ENCODE measurements at regions not wholly inside any gene's neighbourhood (a gene's known extent, or its start where the extent isn't known, plus 50 kb on each side); places are given as distances from the start of the nearest gene placed in this dataset.

- H3K4me1 ChIP-seq, result no peaks in the 10 kb centered on the region
- no peak overlapping the region for H3K4me3 ChIP-seq
- no peaks in the 10 kb centered on the region for H3K9me3 ChIP-seq
- DNase-seq, result no peak
- WGBS, 5 donors, result 53 to 64% (median 57%) methylated on average over 4 of the region's 4 CpGs
- H3K36me3 ChIP-seq, result no peaks in the 10 kb centered on the region
- intact Hi-C loops (cut with DNase I; ENCODE audit: low total_unique reads), result no loop called here
- H3K27me3 ChIP-seq, result peaks cover 0 to 3% (median 0%) of the 10 kb centered on the region in 3 donors
- no peak for TF ChIP-seq POLR2A (IDR thresholded peaks at IDR 0.05)
- no peak for TF ChIP-seq EP300 (IDR thresholded peaks at IDR 0.05)
- TF ChIP-seq CTCF (IDR thresholded peaks at IDR 0.05), result no peak
- TF ChIP-seq POLR2AphosphoS5 (IDR thresholded peaks at IDR 0.05), result no peak
- H3K27ac ChIP-seq, result no peak overlapping the region
These were observed 191.5 kb upstream of the BLID start for GRCh38 chr11:122307476-122308035.

DNA sequence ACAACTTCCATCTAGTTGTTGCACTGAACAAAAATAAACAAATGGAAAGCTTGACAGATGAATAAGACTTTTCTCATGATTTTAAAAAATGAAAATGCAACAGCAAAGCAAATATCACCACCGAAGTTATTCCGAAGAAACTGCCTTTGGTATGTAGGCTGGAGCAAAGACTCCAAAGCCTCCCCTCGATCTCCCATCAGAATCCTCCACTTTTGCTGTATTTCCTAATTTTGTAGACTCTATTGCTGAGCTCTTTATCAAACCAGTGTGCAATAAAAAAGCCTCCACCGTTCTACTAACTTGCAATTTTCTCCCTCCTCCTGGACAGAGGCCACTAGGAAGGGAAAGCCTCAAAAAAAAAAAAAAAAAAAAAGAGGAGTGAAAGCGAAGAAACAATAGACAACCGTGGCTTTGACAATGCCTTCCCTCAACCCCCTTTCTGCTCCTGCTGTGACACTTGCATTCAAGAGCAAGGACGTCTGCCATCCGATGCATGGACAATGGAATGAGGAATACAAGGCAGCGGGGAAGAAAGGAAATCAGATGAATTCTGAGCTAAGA lies 190.9 kb upstream of the BLID start:
- Histone ChIP-seq H3K27me3 (peaks cover 0 to 3% (median 0%) of the 10 kb centered on the region in 3 donors), H3K9me3 (no peaks in the 10 kb centered on the region), H3K4me3 (no peak overlapping the region), H3K27ac (no peak overlapping the region), H3K36me3 (no peaks in the 10 kb centered on the region), H3K4me1 (no peaks in the 10 kb centered on the region)
- 62 to 71% (median 69%) methylated on average over 9 of the region's 9 CpGs for whole genome bisulfite sequencing, 5 donors
- peak in 1 of 2 donors; percentile 31 for DNase-seq
- intact Hi-C loops (cut with DNase I; ENCODE audit: low total_unique reads), result no loop called here
- TF ChIP-seq CTCF (IDR thresholded peaks at IDR 0.05), result no peak
- no peak for TF ChIP-seq POLR2AphosphoS5 (IDR thresholded peaks at IDR 0.05)
- TF ChIP-seq EP300 (IDR thresholded peaks at IDR 0.05), result no peak
- no peak for TF ChIP-seq POLR2A (IDR thresholded peaks at IDR 0.05)

DNA sequence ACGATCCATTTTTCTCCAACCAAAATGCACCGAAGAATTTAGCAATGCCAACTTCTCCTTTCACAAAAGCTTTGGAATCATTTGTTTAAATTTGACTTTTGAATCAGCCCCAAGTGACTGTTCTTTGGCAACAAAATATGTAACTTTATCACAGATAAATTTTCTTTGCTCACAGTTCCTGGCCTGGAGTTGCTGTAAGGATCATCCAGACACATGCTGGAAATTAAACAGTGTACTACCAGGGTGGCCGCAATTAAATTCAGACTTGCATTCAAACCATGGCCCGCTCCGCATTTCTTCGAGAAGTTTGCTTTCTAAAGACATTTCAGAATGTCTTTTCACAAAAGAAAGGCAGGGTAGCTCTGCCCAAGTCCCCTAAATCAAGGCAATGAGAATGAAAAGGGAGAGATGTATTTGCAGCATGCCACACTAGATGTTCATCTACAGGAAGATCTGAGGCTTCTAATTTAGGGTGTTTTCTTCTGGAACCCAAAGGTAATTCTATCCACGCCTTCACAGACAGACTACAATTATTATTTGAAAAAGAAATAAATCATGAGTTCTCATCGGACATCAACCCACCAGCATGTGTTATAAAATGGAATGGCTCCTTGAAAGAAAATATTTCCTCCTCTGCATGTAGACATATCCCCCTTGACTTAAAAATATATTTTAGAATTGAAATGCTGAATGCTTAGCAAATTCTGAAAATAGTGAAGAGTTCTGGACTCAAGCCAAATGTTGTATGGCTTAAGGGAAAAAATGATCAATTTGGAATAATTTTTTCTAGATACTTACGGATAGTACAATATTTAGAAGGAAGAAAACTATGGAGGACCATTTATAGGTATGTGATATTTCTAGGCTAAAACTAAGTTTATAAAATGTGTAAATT lies 189.7 kb upstream of the BLID start:
- intact Hi-C loops (cut with DNase I; ENCODE audit: low total_unique reads), result no loop called here
- WGBS, 5 donors, result 67 to 86% (median 80%) methylated on average over 9 of the region's 9 CpGs
- Histone ChIP-seq H3K36me3 (no peaks in the 10 kb centered on the region), H3K4me1 (no peaks in the 10 kb centered on the region), H3K4me3 (no peak overlapping the region), H3K27me3 (peaks cover 0 to 3% (median 0%) of the 10 kb centered on the region in 3 donors), H3K9me3 (no peaks in the 10 kb centered on the region), H3K27ac (peak overlapping the region in 1 of 5 donors; percentile 21)
- TF ChIP-seq POLR2A (IDR thresholded peaks at IDR 0.05) (no peak), CTCF (IDR thresholded peaks at IDR 0.05) (no peak), POLR2AphosphoS5 (IDR thresholded peaks at IDR 0.05) (no peak), EP300 (IDR thresholded peaks at IDR 0.05) (no peak)
- DNase-seq, result peak in 1 of 2 donors; percentile 38

- intact Hi-C loops (cut with DNase I; ENCODE audit: low total_unique reads), result no loop called here
- TF ChIP-seq CTCF (IDR thresholded peaks at IDR 0.05) (no peak), POLR2AphosphoS5 (IDR thresholded peaks at IDR 0.05) (no peak), POLR2A (IDR thresholded peaks at IDR 0.05) (no peak), EP300 (IDR thresholded peaks at IDR 0.05) (no peak)
- 40 to 77% (median 55%) methylated on average over 1 of the region's 1 CpG for WGBS, 5 donors
- peaks cover 0 to 3% (median 0%) of the 10 kb centered on the region in 3 donors for H3K27me3 ChIP-seq
- no peak overlapping the region for H3K4me3 ChIP-seq
- no peaks in the 10 kb centered on the region for H3K4me1 ChIP-seq
- peak in 1 of 2 donors; percentile 68 for DNase-seq
- no peaks in the 10 kb centered on the region for H3K36me3 ChIP-seq
- H3K9me3 ChIP-seq, result no peaks in the 10 kb centered on the region
- H3K27ac ChIP-seq, result no peak overlapping the region
These were observed 189.0 kb upstream of the BLID start for GRCh38 chr11:122304973-122305372.

Data from stomach (tissue), 8 donors.